Loucy (cell line): ENCODE measurements at regions not wholly inside any gene's neighbourhood (a gene's known extent, or its start where the extent isn't known, plus 50 kb on each side); places are given as distances from the start of the nearest gene placed in this dataset.
A peak's percentile ranks its signal among the peaks of the same experiment; 100 is the strongest.

Experiments
- H2AFZ ChIP-seq: fragments of 200-600 bp; sonication (generic); 2 replicates; pipeline ENCODE4 v1.6.0; 2016; ENCODE audit warnings: antibody characterized with exemption, mild to moderate bottlenecking, low read length, moderate library complexity
- H3F3A ChIP-seq: fragments of 200-600 bp; 2 replicates; pipeline ENCODE4 v1.6.0; 2016; ENCODE audit warnings: antibody characterized with exemption, low read depth, mild to moderate bottlenecking
- H3K27me3 ChIP-seq: fragments of 200-600 bp; sonication (generic); 2 replicates; pipeline ENCODE4 v1.6.1; 2014; ENCODE audit warnings: low read length, mild to moderate bottlenecking; ENCODE audit not compliant: insufficient read depth, poor library complexity, severe bottlenecking
- H3K36me3 ChIP-seq: fragments of 200-600 bp; sonication (generic); 2 replicates; pipeline ENCODE4 v1.6.1; 2016; ENCODE audit warnings: low read length; ENCODE audit not compliant: insufficient read depth
- H3K4me1 ChIP-seq: fragments of 200-600 bp; sonication (generic); 2 replicates; pipeline ENCODE4 v1.5.1; 2014; ENCODE audit warnings: low read length, mild to moderate bottlenecking; ENCODE audit not compliant: insufficient read depth, poor library complexity, severe bottlenecking
- H3K4me2 ChIP-seq: fragments of 200-600 bp; sonication (generic); 2 replicates; pipeline ENCODE4 v1.6.0; 2014; ENCODE audit warnings: antibody characterized with exemption, low read length, low read depth, mild to moderate bottlenecking; ENCODE audit not compliant: poor library complexity, severe bottlenecking
- H3K4me3 ChIP-seq: fragments of 200-600 bp; sonication (generic); 2 replicates; pipeline ENCODE4 v1.5.1; 2014; ENCODE audit warnings: low read length, mild to moderate bottlenecking, mixed read lengths; ENCODE audit not compliant: poor library complexity, severe bottlenecking
- H3K79me2 ChIP-seq: fragments of 200-600 bp; sonication (generic); 2 replicates; pipeline ENCODE4 v1.6.1; 2014; ENCODE audit warnings: low read length; ENCODE audit not compliant: insufficient read depth
- H3K9ac ChIP-seq: fragments of 200-600 bp; sonication (generic); 2 replicates; pipeline ENCODE4 v1.6.0; 2014; ENCODE audit warnings: mild to moderate bottlenecking, low read depth, low read length, moderate library complexity; ENCODE audit not compliant: poor library complexity, severe bottlenecking
- H3K9me2 ChIP-seq: fragments of 200-600 bp; sonication (generic); replicated peaks from 2 replicates; pipeline ENCODE4 v1.6.1; 2016; ENCODE audit warnings: low read depth, low read length, mixed read lengths
- H3K9me3 ChIP-seq: fragments of 200-600 bp; sonication (generic); 2 replicates; pipeline ENCODE4 v1.6.1; 2014; ENCODE audit warnings: mild to moderate bottlenecking, antibody characterized with exemption, low read length, low read depth; ENCODE audit not compliant: insufficient read depth
- H4K20me1 ChIP-seq: fragments of 200-600 bp; sonication (generic); 2 replicates; pipeline ENCODE4 v1.6.0; 2014; ENCODE audit warnings: antibody characterized with exemption, low read length, mild to moderate bottlenecking; ENCODE audit not compliant: insufficient read depth, poor library complexity, severe bottlenecking
- EZH2phosphoT487 ChIP-seq: fragments of 200-600 bp; IDR thresholded peaks from 2 replicates; pipeline ENCODE4 v1.6.1; 2018; ENCODE audit warnings: antibody characterized with exemption, mild to moderate bottlenecking, moderate library complexity, borderline replicate concordance
- TF ChIP-seq, protein P1 (sequence below): fragments of 200-600 bp; sonication (generic); conservative IDR thresholded peaks from 2 replicates; pipeline ENCODE4 v1.5.1; 2014; ENCODE audit warnings: mild to moderate bottlenecking, antibody characterized with exemption, low read length

DNA sequence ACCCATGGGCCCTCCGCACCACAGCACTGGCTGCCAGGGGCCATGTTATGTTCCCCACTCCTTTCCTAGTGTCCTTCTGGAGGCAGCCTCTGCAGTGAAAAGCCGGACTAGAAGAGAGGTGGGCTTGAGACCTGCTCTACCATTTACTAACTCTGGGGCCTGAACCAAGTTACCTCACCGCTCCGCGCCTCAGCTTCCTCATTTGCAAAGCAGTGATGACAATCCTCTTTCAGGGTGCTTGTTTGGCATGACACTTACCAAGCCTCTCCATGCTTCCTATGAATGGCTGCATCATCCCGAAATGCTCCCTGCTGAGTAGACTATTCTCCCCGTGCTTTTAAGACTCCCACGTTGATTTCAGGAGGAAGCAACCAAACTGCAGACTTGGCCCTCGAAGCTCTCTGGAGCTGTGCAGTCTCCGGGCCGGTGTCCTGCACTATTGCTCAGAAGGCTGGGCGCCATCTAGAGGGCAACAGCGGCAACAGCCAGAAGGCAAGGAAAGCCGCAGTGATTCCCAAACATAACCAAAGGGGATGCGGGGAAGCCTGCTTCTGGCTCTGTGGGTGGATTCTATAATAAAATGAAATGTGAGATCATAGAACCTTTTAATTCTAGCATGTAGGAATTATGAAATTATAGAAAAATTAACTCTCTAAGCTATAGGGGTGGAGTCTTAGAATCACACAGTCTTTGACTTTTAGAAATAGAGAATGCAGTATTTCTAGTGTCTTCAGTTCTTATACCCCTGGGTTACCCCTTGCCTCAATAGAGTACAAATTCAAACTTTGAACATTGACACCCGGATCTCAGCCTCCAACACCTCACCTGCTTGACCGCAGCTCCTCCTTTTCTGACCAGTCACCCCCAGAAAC, 599.8 kb upstream of the BRINP1 start:
- Histone ChIP-seq H3K4me2 (no peak overlapping the region), H3K79me2 (no peaks in the 10 kb centered on the region), H3F3A (no peaks in the 10 kb centered on the region), H2AFZ (no peak overlapping the region), H3K4me1 (no peaks in the 10 kb centered on the region), H3K9ac (no peak overlapping the region), H4K20me1 (no peaks in the 10 kb centered on the region), H3K4me3 (no peak overlapping the region), H3K9me3 (no peaks in the 10 kb centered on the region), H3K36me3 (no peaks in the 10 kb centered on the region), H3K9me2 (no peaks in the 10 kb centered on the region), H3K27me3 (no peaks in the 10 kb centered on the region)
- TF ChIP-seq, protein P1, sequence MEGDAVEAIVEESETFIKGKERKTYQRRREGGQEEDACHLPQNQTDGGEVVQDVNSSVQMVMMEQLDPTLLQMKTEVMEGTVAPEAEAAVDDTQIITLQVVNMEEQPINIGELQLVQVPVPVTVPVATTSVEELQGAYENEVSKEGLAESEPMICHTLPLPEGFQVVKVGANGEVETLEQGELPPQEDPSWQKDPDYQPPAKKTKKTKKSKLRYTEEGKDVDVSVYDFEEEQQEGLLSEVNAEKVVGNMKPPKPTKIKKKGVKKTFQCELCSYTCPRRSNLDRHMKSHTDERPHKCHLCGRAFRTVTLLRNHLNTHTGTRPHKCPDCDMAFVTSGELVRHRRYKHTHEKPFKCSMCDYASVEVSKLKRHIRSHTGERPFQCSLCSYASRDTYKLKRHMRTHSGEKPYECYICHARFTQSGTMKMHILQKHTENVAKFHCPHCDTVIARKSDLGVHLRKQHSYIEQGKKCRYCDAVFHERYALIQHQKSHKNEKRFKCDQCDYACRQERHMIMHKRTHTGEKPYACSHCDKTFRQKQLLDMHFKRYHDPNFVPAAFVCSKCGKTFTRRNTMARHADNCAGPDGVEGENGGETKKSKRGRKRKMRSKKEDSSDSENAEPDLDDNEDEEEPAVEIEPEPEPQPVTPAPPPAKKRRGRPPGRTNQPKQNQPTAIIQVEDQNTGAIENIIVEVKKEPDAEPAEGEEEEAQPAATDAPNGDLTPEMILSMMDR = peak; percentile 99
- no peak for TF ChIP-seq EZH2phosphoT487

DNA sequence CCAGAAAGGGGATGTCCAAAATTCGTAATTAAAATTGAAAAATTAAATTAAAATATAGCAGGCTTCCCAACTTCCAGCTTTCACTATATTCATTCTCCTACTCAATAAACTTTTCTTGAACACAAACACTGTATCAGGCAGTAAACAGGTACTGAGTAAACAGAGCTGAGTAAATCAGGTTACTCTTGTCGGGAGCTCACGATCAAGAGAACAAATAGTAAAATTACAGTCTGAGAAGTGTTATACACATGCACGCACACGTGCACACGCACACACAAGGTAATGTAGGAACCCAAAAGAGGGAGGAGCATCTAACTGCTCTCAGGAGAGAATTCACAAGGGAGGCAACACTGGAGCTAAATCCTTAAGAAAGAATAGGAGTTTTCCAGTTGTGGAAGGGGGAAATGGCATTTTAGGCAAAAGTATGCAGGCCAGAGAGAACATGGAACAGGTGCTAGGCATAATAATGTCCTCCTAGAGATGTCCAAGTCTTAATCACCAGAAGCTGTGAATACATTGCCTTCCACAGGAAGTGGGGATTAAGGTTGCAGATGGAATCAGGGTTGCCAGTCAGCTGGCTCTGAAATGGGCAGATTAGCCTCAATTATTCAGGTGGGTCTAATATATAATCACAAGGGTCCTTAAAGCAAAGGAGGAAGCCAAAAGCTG, 598.8 kb upstream of the BRINP1 start:
- no peak for TF ChIP-seq EZH2phosphoT487
- TF ChIP-seq, protein P1 = no peak
- no peaks in the 10 kb centered on the region for H3K36me3 ChIP-seq

DNA sequence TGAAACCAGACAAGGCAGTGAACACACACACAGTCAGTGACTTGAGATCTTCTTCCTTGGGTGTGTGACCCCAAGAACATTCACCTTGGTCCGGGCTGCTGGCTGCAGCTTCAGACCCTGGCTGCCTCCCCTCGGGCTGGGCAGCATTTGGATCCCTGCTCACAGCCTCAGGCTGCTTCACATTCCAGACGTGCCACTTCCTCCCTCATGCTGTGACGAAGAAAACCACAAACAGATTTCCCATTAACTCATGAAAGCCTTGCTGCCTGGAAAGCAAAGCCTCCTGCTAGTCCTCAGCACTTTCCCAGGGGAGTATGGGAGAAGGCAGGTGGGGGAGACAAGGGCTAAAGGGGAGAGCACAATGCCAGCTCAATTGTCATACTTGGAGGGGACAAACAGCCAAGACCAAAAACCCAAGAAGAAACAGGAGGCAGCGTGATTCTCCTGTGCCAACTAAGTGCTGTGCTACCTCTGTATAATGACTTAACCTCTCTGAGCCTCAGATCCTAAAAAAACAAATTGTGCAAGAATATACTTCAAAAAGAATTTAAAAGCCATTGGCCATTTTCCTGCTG, 594.6 kb upstream of the BRINP1 start:
- Histone ChIP-seq H3K4me3 (no peak overlapping the region), H3K4me2 (no peak overlapping the region), H2AFZ (no peak overlapping the region), H3K9me2 (no peaks in the 10 kb centered on the region), H3K36me3 (no peaks in the 10 kb centered on the region), H3K79me2 (no peaks in the 10 kb centered on the region), H3K4me1 (no peaks in the 10 kb centered on the region), H3F3A (no peaks in the 10 kb centered on the region), H3K9ac (no peak overlapping the region), H4K20me1 (no peaks in the 10 kb centered on the region), H3K27me3 (no peaks in the 10 kb centered on the region), H3K9me3 (no peaks in the 10 kb centered on the region)
- TF ChIP-seq, protein P1 = no peak
- no peak for TF ChIP-seq EZH2phosphoT487

More for the DNA sequence above, 598.8 kb upstream of the BRINP1 start:
- Histone ChIP-seq H3K9me3 (no peaks in the 10 kb centered on the region), H2AFZ (no peak overlapping the region), H3K4me3 (no peak overlapping the region), H3K4me2 (no peak overlapping the region), H3K4me1 (no peaks in the 10 kb centered on the region), H3K9ac (no peak overlapping the region), H3F3A (no peaks in the 10 kb centered on the region), H3K9me2 (no peaks in the 10 kb centered on the region), H4K20me1 (no peaks in the 10 kb centered on the region), H3K79me2 (no peaks in the 10 kb centered on the region), H3K27me3 (no peaks in the 10 kb centered on the region)
